ENCODE measurements at regions not wholly inside any gene's neighbourhood (a gene's known extent, or its start where the extent isn't known, plus 50 kb on each side); places are given as distances from the start of the nearest gene placed in this dataset.

DNA sequence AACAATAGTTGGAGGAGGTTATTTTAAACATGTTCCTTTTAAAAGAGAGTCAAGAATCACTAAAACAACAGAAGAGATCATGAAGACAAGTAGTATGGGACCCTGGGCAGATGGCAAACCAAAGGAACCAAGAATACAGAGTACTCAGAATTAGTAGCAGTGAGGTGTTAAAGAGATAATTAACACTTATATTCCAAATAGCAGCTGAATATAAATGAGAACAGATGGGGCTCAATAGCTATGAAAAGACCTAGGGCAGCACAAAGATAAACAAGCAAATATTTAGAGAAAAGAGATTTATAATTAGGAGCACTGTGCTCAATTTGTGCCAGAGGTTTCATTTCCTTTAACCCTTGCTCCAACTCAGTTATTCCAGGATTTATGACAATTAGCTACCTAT, 159.1 kb downstream of the FAM114A2 start:
- intact Hi-C loops (cut with DNase I), result no loop called here
- H3K36me3 ChIP-seq (ENCODE audit: insufficient read depth in 1 of 2, low read depth in 1 of 2), result no peaks in the 10 kb centered on the region
- H3K27me3 ChIP-seq (ENCODE audit: insufficient read depth in 3 of 3, low read length in 2 of 3), result no peaks in the 10 kb centered on the region
- no peak overlapping the region for H3K4me3 ChIP-seq
- no peaks in the 10 kb centered on the region for H3K9me3 ChIP-seq
- no peak for ATAC-seq
- DNase-seq, result no peak
- no peaks in the 10 kb centered on the region for H3K4me1 ChIP-seq
- no peak overlapping the region for H3K27ac ChIP-seq
- TF ChIP-seq, protein P1, sequence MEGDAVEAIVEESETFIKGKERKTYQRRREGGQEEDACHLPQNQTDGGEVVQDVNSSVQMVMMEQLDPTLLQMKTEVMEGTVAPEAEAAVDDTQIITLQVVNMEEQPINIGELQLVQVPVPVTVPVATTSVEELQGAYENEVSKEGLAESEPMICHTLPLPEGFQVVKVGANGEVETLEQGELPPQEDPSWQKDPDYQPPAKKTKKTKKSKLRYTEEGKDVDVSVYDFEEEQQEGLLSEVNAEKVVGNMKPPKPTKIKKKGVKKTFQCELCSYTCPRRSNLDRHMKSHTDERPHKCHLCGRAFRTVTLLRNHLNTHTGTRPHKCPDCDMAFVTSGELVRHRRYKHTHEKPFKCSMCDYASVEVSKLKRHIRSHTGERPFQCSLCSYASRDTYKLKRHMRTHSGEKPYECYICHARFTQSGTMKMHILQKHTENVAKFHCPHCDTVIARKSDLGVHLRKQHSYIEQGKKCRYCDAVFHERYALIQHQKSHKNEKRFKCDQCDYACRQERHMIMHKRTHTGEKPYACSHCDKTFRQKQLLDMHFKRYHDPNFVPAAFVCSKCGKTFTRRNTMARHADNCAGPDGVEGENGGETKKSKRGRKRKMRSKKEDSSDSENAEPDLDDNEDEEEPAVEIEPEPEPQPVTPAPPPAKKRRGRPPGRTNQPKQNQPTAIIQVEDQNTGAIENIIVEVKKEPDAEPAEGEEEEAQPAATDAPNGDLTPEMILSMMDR (IDR thresholded peaks at IDR 0.05), result no peak

- WGBS, 3 donors, result 75 to 79% (median 77%) methylated on average over 4 of the region's 4 CpGs
- ATAC-seq (no peak), DNase-seq (no peak)
- Histone ChIP-seq H3K4me1 (no peaks in the 10 kb centered on the region), H3K9me3 (no peaks in the 10 kb centered on the region), H3K27ac (no peak overlapping the region), H3K36me3 (ENCODE audit: insufficient read depth in 1 of 2, low read depth in 1 of 2) (no peaks in the 10 kb centered on the region), H3K4me3 (no peak overlapping the region), H3K27me3 (ENCODE audit: insufficient read depth in 3 of 3, low read length in 2 of 3) (no peaks in the 10 kb centered on the region)
- intact Hi-C loops (cut with DNase I), result no loop called here
- TF ChIP-seq, protein P1 (IDR thresholded peaks at IDR 0.05), result no peak
These were observed 172.5 kb downstream of the FAM114A2 start for GRCh38 chr5:153866176-153866575.

DNA sequence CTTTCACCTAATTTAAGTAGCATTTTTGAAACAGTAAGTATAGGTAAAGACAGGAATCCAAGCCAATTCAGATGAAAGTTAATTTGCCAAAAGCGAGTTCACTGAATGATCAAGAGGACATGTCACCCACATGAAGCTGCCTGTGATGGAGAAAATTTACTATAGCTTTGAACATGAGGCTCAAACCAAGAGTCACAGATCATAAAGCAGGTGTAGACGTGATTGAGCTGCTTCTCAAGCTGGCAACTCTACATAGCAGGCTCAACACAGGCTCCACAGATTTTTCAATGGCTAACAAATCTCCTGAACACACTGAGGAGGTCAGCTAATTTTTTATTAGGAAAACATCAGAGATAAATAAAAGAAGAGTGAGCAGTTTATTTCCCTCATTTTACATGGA, 173.7 kb downstream of the FAM114A2 start:
- ATAC-seq (no peak), DNase-seq (no peak)
- H3K4me1 ChIP-seq, result no peaks in the 10 kb centered on the region
- H3K27ac ChIP-seq, result no peak overlapping the region
- H3K27me3 ChIP-seq (ENCODE audit: insufficient read depth in 3 of 3, low read length in 2 of 3), result no peaks in the 10 kb centered on the region
- TF ChIP-seq, protein P1 (IDR thresholded peaks at IDR 0.05), result no peak
- 56 to 67% (median 61%) methylated on average over 2 of the region's 2 CpGs for WGBS, 3 donors
- H3K36me3 ChIP-seq (ENCODE audit: insufficient read depth in 1 of 2, low read depth in 1 of 2), result no peaks in the 10 kb centered on the region
- intact Hi-C loops (cut with DNase I), result no loop called here
- H3K4me3 ChIP-seq, result no peak overlapping the region
- H3K9me3 ChIP-seq, result no peaks in the 10 kb centered on the region

DNA sequence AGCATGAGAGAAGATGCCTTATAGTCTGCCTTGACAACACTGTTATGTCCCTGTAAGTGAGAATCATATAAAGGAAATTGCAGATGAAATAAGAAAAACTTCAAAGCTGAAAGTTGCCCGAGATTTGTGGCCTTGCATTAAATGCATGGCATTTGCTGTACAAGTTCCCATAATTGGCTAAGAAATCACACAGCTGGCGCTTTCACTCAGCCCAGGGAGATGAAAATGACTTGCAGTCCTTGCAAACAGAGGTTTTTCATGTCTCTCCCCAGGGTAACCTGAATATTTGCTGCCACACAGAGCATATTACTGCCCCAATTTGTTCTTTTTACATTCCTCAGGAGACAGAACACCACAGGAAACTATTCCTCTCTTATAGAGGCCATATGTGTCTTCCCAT, 174.8 kb downstream of the FAM114A2 start:
- Histone ChIP-seq H3K36me3 (ENCODE audit: insufficient read depth in 1 of 2, low read depth in 1 of 2) (no peaks in the 10 kb centered on the region), H3K4me3 (no peak overlapping the region), H3K9me3 (no peaks in the 10 kb centered on the region), H3K27me3 (ENCODE audit: insufficient read depth in 3 of 3, low read length in 2 of 3) (no peaks in the 10 kb centered on the region), H3K4me1 (no peaks in the 10 kb centered on the region), H3K27ac (no peak overlapping the region)
- 34 to 46% (median 37%) methylated on average over 2 of the region's 2 CpGs for WGBS, 3 donors
- no peak for ATAC-seq
- intact Hi-C loops (cut with DNase I), result no loop called here
- no peak for DNase-seq
- TF ChIP-seq, protein P1 (IDR thresholded peaks at IDR 0.05), result no peak
